ENCODE measurements at regions not wholly inside any gene's neighbourhood (a gene's known extent, or its start where the extent isn't known, plus 50 kb on each side); places are given as distances from the start of the nearest gene placed in this dataset.

- Histone ChIP-seq H3K9ac (replicated peaks in 1 of 4; ENCODE audit: extremely low read depth in 1 of 4, low read depth in 3 of 4, low read length in 3 of 4) (no peak overlapping the region), H3K27ac (ENCODE audit: low read depth, low read length) (no peak overlapping the region), H3K4ac (replicated peaks; ENCODE audit: insufficient read length, low read depth, low read length) (no peak overlapping the region), H3K4me2 (ENCODE audit: insufficient read depth in 1 of 2, low read depth in 2 of 2, low read length in 2 of 2) (no peak overlapping the region), H2AFZ (ENCODE audit: low read length) (no peak overlapping the region), H3K27me3 (replicated peaks in 1 of 4; ENCODE audit: control insufficient read depth in 3 of 4, extremely low read depth in 1 of 4, insufficient read depth in 3 of 4, low read length in 3 of 4) (no peaks in the 10 kb centered on the region), H3K56ac (replicated peaks; ENCODE audit: insufficient read length, low read depth, low read length) (no peak overlapping the region), H2BK120ac (replicated peaks; ENCODE audit: low read depth, low read length) (no peak overlapping the region), H4K91ac (replicated peaks; ENCODE audit: insufficient read length, low read length) (no peak overlapping the region), H3K79me1 (ENCODE audit: low read depth, low read length) (no peaks in the 10 kb centered on the region; the same call in 1 of the 2 replicates), H3K23me2 (ENCODE audit: low read depth, low read length) (no peaks in the 10 kb centered on the region), H3K4me3 (ENCODE audit: extremely low read depth in 1 of 4, insufficient read depth in 2 of 4, low read depth in 3 of 4, low read length in 4 of 4) (no peak overlapping the region), H4K8ac (ENCODE audit: extremely low read depth, insufficient read depth, low read length) (no peak overlapping the region), H2BK15ac (ENCODE audit: low read length) (no peak overlapping the region), H3K9me3 (ENCODE audit: insufficient read depth in 2 of 2, low read depth in 1 of 2, low read length in 1 of 2) (no peaks in the 10 kb centered on the region; a peak in 1 of 4 replicates), H2BK12ac (ENCODE audit: low read depth, low read length) (no peak overlapping the region), H2AK5ac (ENCODE audit: low read depth, low read length) (no peak overlapping the region), H3K23ac (ENCODE audit: insufficient read length) (no peak overlapping the region), H3K14ac (ENCODE audit: insufficient read length) (no peak overlapping the region), H2BK20ac (ENCODE audit: low read length) (no peak overlapping the region), H4K20me1 (replicated peaks in 1 of 2; ENCODE audit: control insufficient read depth in 1 of 2, insufficient read depth in 2 of 2, low read length in 2 of 2) (no peaks in the 10 kb centered on the region), H3K36me3 (ENCODE audit: control insufficient read depth in 2 of 4, insufficient read depth in 4 of 4, low read length in 3 of 4) (peaks cover 0 to 2% (median 0%) of the 10 kb centered on the region in 4 experiments; a peak in 2 of 8 replicates), H3K18ac (ENCODE audit: extremely low read depth, low read length) (no peak overlapping the region), H4K5ac (ENCODE audit: insufficient read length, low read depth, low read length) (no peak overlapping the region), H3K4me1 (replicated peaks in 1 of 4; ENCODE audit: control insufficient read depth in 3 of 4, insufficient read depth in 4 of 4, low read length in 3 of 4) (no peaks in the 10 kb centered on the region; a peak in 1 of 7 replicates), H2BK5ac (ENCODE audit: low read depth, low read length) (no peak overlapping the region), H3K79me2 (ENCODE audit: control insufficient read depth in 1 of 2, insufficient read depth in 2 of 2, low read length in 2 of 2) (no peaks in the 10 kb centered on the region)
- 11% methylated on average over 1 of the region's 1 CpG; no CpG with 5 or more reads in 1 of the 2 experiments for WGBS, 2 experiments (ENCODE audit: extremely low coverage in 1 of 2, insufficient coverage in 1 of 2, insufficient read length in 1 of 2, insufficient replicate concordance in 2 of 2, low coverage in 1 of 2, low lambda C conversion rate in 2 of 2, missing lambda C conversion rate in 1 of 2)
- ChIA-PET CTCF (ENCODE audit: partially characterized antibody) (interaction anchor here (1.4 kb wide), 1 partner anchor 302 kb away, joined by 3 read pairs; no protein-coding TSS in a partner anchor), POLR2A (ENCODE audit: partially characterized antibody) (no interaction called here)
- no peak for FAIRE-seq
- no peak for DNase-seq (ENCODE audit: low read depth in 1 of 2, low spot score in 2 of 2)
- TF ChIP-seq BRCA1 (IDR thresholded peaks at IDR 0.05; ENCODE audit: low read depth, low read length) (no peak), POU5F1 (IDR thresholded peaks at IDR 0.05; ENCODE audit: low read depth, low read length) (no peak), ATF2 (IDR thresholded peaks at IDR 0.05; ENCODE audit: low read length) (no peak), KDM1A (IDR thresholded peaks at IDR 0.05; ENCODE audit: borderline replicate concordance, low read length) (no peak), NANOG (IDR thresholded peaks at IDR 0.05; ENCODE audit: insufficient read depth, low read depth, low read length, poor library complexity, severe bottlenecking) (no peak), TBP (IDR thresholded peaks at IDR 0.05; ENCODE audit: low read depth, low read length) (no peak), RBBP5 (IDR thresholded peaks at IDR 0.05; ENCODE audit: borderline replicate concordance, low read depth, low read length) (no peak), CHD1 (IDR thresholded peaks at IDR 0.05; ENCODE audit: low read depth, low read length) (no peak), RFX5 (IDR thresholded peaks at IDR 0.05; ENCODE audit: borderline replicate concordance, low read depth, low read length) (no peak), KDM5A (IDR thresholded peaks at IDR 0.05; ENCODE audit: low read length) (no peak), PHF8 (conservative IDR thresholded peaks at IDR 0.05; ENCODE audit: low read depth, low read length) (no peak)
- TF ChIP-seq, protein P1, sequence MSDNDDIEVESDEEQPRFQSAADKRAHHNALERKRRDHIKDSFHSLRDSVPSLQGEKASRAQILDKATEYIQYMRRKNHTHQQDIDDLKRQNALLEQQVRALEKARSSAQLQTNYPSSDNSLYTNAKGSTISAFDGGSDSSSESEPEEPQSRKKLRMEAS (IDR thresholded peaks at IDR 0.05), result no peak
Observed at GRCh38 chr2:167817422-167817821, 430.0 kb downstream of the STK39 start.
